IMR-90 (cell line): ENCODE measurements at regions not wholly inside any gene's neighbourhood (a gene's known extent, or its start where the extent isn't known, plus 50 kb on each side); places are given as distances from the start of the nearest gene placed in this dataset.

Source experiments
- ATAC-seq: fragments of 200-7000 bp; cut with Tn5 transposase; 2 replicates; pipeline ENCODE4 v1.9.1; 2020; ENCODE audit warnings: low read depth, mild to moderate bottlenecking, moderate library complexity
- BruUV-seq: library from RNA; stranded (reverse); fragments of 400-500 nt; replicated peaks from 2 replicates; lab custom pipeline; 2021; lab: Mats Ljungman, UMichigan
- CTCF ChIA-PET: fragments of 300-600 bp; formaldehyde crosslinking; extraction: SDS; loops from one replicate; lab custom pipeline; 2021; ENCODE audit warnings: antibody characterized with exemption; lab: Yijun Ruan, JAX
- POLR2A ChIA-PET: fragments of 300-600 bp; sonication (Branson Sonifier 250); formaldehyde crosslinking; loops from one replicate; lab custom pipeline; 2022; ENCODE audit warnings: antibody characterized with exemption; ENCODE audit not compliant: unreplicated experiment; lab: Charles Lee
- DNase-seq: peaks from one replicate; pipeline ENCODE4 v3.0.0; 2013
- H2AFZ ChIP-seq: replicated peaks from 2 replicates; pipeline ENCODE3; 2013; ENCODE audit warnings: low read length, mild to moderate bottlenecking; ENCODE audit not compliant: poor library complexity
- H2AK5ac ChIP-seq: 2 replicates; pipeline ENCODE4 v1.6.1; 2013; ENCODE audit warnings: low read depth, low read length, inconsistent platforms
- H2AK9ac ChIP-seq: replicated peaks from 2 replicates; pipeline ENCODE3; 2013; ENCODE audit warnings: mild to moderate bottlenecking, low read depth, low read length, moderate library complexity; ENCODE audit not compliant: poor library complexity
- H2BK120ac ChIP-seq: 2 replicates; pipeline ENCODE4 v1.6.1; 2013; ENCODE audit warnings: low read depth, low read length, inconsistent platforms
- H2BK15ac ChIP-seq: 3 replicates; pipeline ENCODE4 v1.6.1; 2013; ENCODE audit warnings: low read depth, low read length, inconsistent platforms
- H2BK20ac ChIP-seq: 2 replicates; pipeline ENCODE4 v1.6.1; 2013; ENCODE audit warnings: low read depth, mild to moderate bottlenecking, inconsistent platforms, low read length, moderate library complexity
- H2BK5ac ChIP-seq: 2 replicates; pipeline ENCODE4 v1.6.1; 2013; ENCODE audit warnings: mild to moderate bottlenecking, low read depth, low read length, inconsistent platforms; ENCODE audit not compliant: poor library complexity, severe bottlenecking
- H3K14ac ChIP-seq: replicated peaks from 2 replicates; pipeline ENCODE4 v1.6.1; 2013; ENCODE audit warnings: low read depth, low read length, inconsistent platforms
- H3K18ac ChIP-seq: 2 replicates; pipeline ENCODE4 v1.6.1; 2013; ENCODE audit warnings: low read depth, low read length, control low read depth
- H3K23ac ChIP-seq: 2 replicates; pipeline ENCODE4 v1.6.1; 2013; ENCODE audit warnings: low read depth, low read length, inconsistent platforms
- H3K27ac ChIP-seq: 2 replicates; pipeline ENCODE4 v1.5.1; 2013; ENCODE audit warnings: mild to moderate bottlenecking, control low read depth, low read length; ENCODE audit not compliant: insufficient read depth
- H3K27me3 ChIP-seq: 2 replicates; pipeline ENCODE4 v1.6.1; 2013; ENCODE audit warnings: low read length; ENCODE audit not compliant: control insufficient read depth, insufficient read depth
- H3K36me3 ChIP-seq: 2 replicates; pipeline ENCODE4 v1.6.1; 2013; ENCODE audit warnings: low read length, mixed read lengths; ENCODE audit not compliant: control insufficient read depth, insufficient read depth
- H3K4ac ChIP-seq: 2 replicates; pipeline ENCODE4 v1.6.1; 2013; ENCODE audit warnings: low read depth, low read length, inconsistent platforms
- H3K4me1 ChIP-seq: 2 replicates; pipeline ENCODE4 v1.6.1; 2013; ENCODE audit warnings: low read length, mixed read lengths; ENCODE audit not compliant: control insufficient read depth, insufficient read depth
- H3K4me2 ChIP-seq: 2 replicates; pipeline ENCODE4 v1.6.1; 2013; ENCODE audit warnings: low read depth, mild to moderate bottlenecking, control low read depth, low read length, moderate library complexity
- H3K4me3 ChIP-seq: 2 replicates; pipeline ENCODE4 v1.5.1; 2013; ENCODE audit warnings: low read depth, mild to moderate bottlenecking, control low read depth, low read length, moderate library complexity; ENCODE audit not compliant: insufficient read depth
- H3K56ac ChIP-seq: 2 replicates; pipeline ENCODE4 v1.6.1; 2013; ENCODE audit warnings: low read length, inconsistent platforms; ENCODE audit not compliant: insufficient read depth; ENCODE audit errors: extremely low read depth
- H3K79me1 ChIP-seq, 2 experiments: 2 replicates each; pipeline ENCODE4 v1.6.1; 2013; ENCODE audit warnings: low read length in 2 of 2, inconsistent platforms in 1 of 2, low read depth in 1 of 2
- H3K9ac ChIP-seq: 2 replicates; pipeline ENCODE4 v1.6.1; 2013; ENCODE audit warnings: low read depth, low read length, control low read depth
- H3K9me1 ChIP-seq: 2 replicates; pipeline ENCODE4 v1.6.1; 2013; ENCODE audit warnings: low read length, inconsistent platforms; ENCODE audit not compliant: insufficient read depth
- H3K9me3 ChIP-seq: 2 replicates; pipeline ENCODE4 v1.6.1; 2013; ENCODE audit warnings: low read length; ENCODE audit not compliant: control insufficient read depth, insufficient read depth
- H4K20me1 ChIP-seq: 2 replicates; pipeline ENCODE4 v1.6.1; 2013; ENCODE audit warnings: low read length, inconsistent platforms; ENCODE audit not compliant: insufficient read depth
- H4K5ac ChIP-seq: 2 replicates; pipeline ENCODE4 v1.6.1; 2013; ENCODE audit warnings: mild to moderate bottlenecking, low read depth, low read length, control low read depth
- H4K8ac ChIP-seq, 2 experiments: 2 replicates each; pipeline ENCODE4 v1.6.1; 2013; ENCODE audit warnings: low read depth in 2 of 2, low read length in 2 of 2, control low read depth in 1 of 2, inconsistent platforms in 1 of 2
- H4K91ac ChIP-seq: 2 replicates; pipeline ENCODE4 v1.6.1; 2013; ENCODE audit warnings: low read depth, low read length, inconsistent platforms; ENCODE audit not compliant: insufficient read depth
- FOS ChIP-seq: fragments of 150-350 bp; IDR thresholded peaks from 2 replicates; pipeline ENCODE4 v1.6.1; 2016; ENCODE audit warnings: low read depth, low read length
- WGBS, 2 experiments: methylation state at CpG; one replicate each; pipeline versions ENCODE4 v1.1.5 to v1.1.7; 2013; ENCODE audit warnings: missing lambda C conversion rate in 2 of 2; ENCODE audit not compliant: insufficient read length in 1 of 2; ENCODE audit errors: extremely low coverage in 2 of 2; 5-methylcytosine and 5-hydroxymethylcytosine counted together
- dilution Hi-C: fragments of 300-500 bp; cut with HindIII; formaldehyde crosslinking; loops from one replicate; pipeline ENCODE4 v1.14.3; 2018; ENCODE audit warnings: low sequenced_read_pairs; ENCODE audit not compliant: unreplicated experiment
- in situ Hi-C: fragments of 300-500 bp; cut with MboI; formaldehyde crosslinking; loops from 3 replicates; pipeline ENCODE4 v1.14.3; 2019; ENCODE audit warnings: low sequenced_read_pairs, inconsistent platforms, mixed read lengths
- intact Hi-C: fragments of 100-400 bp; cut with micrococcal nuclease; formaldehyde crosslinking; loops from 2 replicates; pipeline ENCODE4 v1.10.0; 2022
- TF ChIP-seq, protein P1 (sequence below): fragments of 150-350 bp; IDR thresholded peaks from 2 replicates; pipeline ENCODE4 v1.6.1; 2017; ENCODE audit warnings: mild to moderate bottlenecking, antibody characterized with exemption, low read length, low read depth

DNA sequence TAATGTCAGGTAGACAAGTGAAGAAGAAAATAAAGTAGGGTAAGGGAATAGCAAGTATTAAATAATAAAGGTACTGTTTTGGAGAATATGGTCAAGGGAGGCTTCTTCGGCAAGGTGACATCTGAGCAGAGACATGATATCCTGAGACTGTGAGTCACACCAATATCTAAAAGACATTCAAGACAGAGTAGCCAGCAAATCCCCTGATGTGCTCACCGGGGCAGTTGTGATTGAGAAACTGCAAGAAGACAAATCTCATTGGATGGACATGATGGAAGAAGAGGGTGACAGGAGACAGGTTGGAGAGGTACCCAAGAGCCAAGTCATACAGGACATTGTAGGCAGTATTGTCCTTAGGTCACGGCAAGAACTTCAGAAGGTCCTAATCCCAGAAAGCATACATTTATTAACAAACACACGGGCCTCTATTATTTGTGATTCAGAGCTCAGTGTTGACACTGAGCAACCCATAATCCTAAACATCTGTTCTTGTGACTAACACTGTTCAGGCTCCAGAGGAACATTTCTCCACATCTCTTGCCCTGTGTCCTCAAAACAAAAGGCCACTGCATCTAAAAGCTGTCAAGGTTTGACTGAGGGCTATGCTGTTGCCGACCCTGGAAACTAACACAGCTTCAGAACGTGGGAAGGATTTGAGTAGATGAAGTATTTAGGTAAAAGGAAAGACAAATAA, 258.7 kb upstream of the CLINT1 start:
- intact Hi-C loops (no loop called here), in situ Hi-C loops (no loop called here), dilution Hi-C loops (no loop called here)
- Histone ChIP-seq H3K18ac (no peak overlapping the region), H3K4ac (no peak overlapping the region), H3K14ac (no peak overlapping the region), H2BK5ac (no peak overlapping the region), H2BK120ac (no peak overlapping the region), H2AFZ (no peak overlapping the region), H3K36me3 (no peaks in the 10 kb centered on the region), H2AK5ac (no peak overlapping the region), H4K5ac (no peak overlapping the region), H3K56ac (no peak overlapping the region), H3K4me2 (no peak overlapping the region), H4K20me1 (no peaks in the 10 kb centered on the region), H4K8ac (no peak overlapping the region), H4K91ac (no peak overlapping the region), H3K4me1 (no peaks in the 10 kb centered on the region), H3K4me3 (no peak overlapping the region), H2BK20ac (no peak overlapping the region), H3K27me3 (no peaks in the 10 kb centered on the region), H3K9ac (no peak overlapping the region), H3K79me1 (no peaks in the 10 kb centered on the region), H3K9me3 (no peaks in the 10 kb centered on the region), H3K27ac (no peak overlapping the region), H3K23ac (no peak overlapping the region), H2BK15ac (no peak overlapping the region), H3K9me1 (no peaks in the 10 kb centered on the region), H2AK9ac (no peak overlapping the region)
- no TSS peak for BruUV-seq
- ATAC-seq (no peak), DNase-seq (no peak)
- ChIA-PET POLR2A (no interaction called here), CTCF (no interaction called here)
- WGBS, 2 experiments: no CpG with 5 or more reads among the region's 6 CpGs
- no peak for TF ChIP-seq FOS
- TF ChIP-seq, protein P1, sequence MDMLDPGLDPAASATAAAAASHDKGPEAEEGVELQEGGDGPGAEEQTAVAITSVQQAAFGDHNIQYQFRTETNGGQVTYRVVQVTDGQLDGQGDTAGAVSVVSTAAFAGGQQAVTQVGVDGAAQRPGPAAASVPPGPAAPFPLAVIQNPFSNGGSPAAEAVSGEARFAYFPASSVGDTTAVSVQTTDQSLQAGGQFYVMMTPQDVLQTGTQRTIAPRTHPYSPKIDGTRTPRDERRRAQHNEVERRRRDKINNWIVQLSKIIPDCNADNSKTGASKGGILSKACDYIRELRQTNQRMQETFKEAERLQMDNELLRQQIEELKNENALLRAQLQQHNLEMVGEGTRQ: no peak
